Neural progenitor cell (in vitro differentiated cells): ENCODE measurements at regions not wholly inside any gene's neighbourhood (a gene's known extent, or its start where the extent isn't known, plus 50 kb on each side); places are given as distances from the start of the nearest gene placed in this dataset.

Source experiments
- CTCF ChIP-seq: fragments of 200-600 bp; sonication (generic); IDR thresholded peaks from 2 replicates; pipeline ENCODE4 v1.5.1; 2017; ENCODE audit warnings: antibody characterized with exemption, mild to moderate bottlenecking
- EZH2 ChIP-seq: fragments of 200-600 bp; sonication (generic); IDR thresholded peaks from 2 replicates; pipeline ENCODE4 v1.6.1; 2017; ENCODE audit warnings: antibody characterized with exemption, mild to moderate bottlenecking, moderate library complexity

GRCh38 chr1:81118550-81118949 lies 682.2 kb upstream of the ADGRL2 start:
- TF ChIP-seq CTCF (no peak), EZH2 (no peak)
